Stimulated activated CD8-positive, alpha-beta memory T cell treated with anti-CD3 and anti-CD28 coated beads, Interleukin-2, amount 100 ng/mL, for 48 hours (primary cell): ENCODE measurements at regions not wholly inside any gene's neighbourhood (a gene's known extent, or its start where the extent isn't known, plus 50 kb on each side); places are given as distances from the start of the nearest gene placed in this dataset.
"Not testable (repeated sequence)": the region's sequence is repeated elsewhere in the genome, so short reads cannot be mapped to it uniquely, and the experiment has no call there.

Experiments
- DNase-seq, 2 donors: peaks; one replicate each; pipeline ENCODE4 v3.0.0-alpha.2; 2020; ENCODE audit warnings: low read depth in 2 of 2

- no peak for DNase-seq
Observed at GRCh38 chr4:111267786-111268185, 644.9 kb upstream of the PITX2 start.

DNA sequence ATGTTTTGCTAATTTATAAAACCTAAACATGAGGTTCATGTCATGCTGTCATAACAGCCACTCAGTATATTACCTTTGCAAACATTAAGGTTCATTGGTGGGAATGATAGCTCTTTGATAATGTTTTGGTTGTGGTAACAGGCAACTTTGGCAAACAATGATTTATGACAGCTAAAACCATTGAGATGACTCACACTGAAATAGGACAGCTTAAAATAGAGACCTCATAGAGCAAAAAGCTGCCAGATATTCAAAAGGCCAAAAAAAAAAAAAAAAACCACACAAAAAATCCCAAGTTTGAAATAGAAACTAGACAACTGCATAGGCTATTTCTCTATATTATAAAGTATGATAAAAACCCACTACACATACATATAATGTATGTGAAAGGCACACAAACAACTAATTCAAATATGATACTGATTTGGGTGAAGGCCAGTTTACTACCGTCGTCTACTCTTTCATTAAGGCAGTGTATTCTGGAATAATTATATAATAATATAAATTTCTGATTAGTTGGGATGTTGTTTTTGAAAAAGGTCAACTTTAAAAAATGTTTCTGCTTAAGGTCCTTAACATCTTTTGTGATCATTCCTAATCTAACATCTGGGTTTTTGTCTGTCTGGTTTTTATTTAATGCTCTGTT is 646.0 kb upstream of the PITX2 start:
- no peak for DNase-seq

GRCh38 chr4:111269439-111269838 is 646.6 kb upstream of the PITX2 start:
- DNase-seq = no peak

- no peak for DNase-seq
Observed at GRCh38 chr4:111274060-111274459, 651.2 kb upstream of the PITX2 start.

GRCh38 chr4:111274486-111274885 is 651.6 kb upstream of the PITX2 start:
- DNase-seq = no peak

- no peak for DNase-seq
Observed at GRCh38 chr4:111281219-111281618, 658.3 kb upstream of the PITX2 start.

DNA sequence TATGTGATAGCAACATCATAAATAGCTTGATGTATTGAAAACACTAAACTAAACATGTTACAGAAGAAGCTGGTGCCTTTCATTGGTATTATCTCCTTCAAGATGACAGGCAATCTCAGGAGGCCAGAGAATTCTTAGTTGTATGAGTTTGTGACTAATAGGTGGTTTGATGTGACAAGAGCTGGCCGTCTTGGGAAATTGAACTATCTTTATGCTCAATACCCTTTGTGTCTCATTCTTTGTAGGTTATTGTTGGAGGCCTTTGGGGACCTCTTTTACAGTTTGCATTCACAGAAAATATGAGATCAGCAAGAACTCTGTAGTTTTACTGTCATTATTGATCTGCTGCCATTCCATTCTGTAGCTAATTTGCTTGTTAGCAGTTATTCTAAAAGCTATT is 659.2 kb upstream of the PITX2 start:
- DNase-seq = no peak

- peak; percentile 14 to 30 for DNase-seq
Observed at GRCh38 chr4:111283066-111283677, 660.3 kb upstream of the PITX2 start.

DNA sequence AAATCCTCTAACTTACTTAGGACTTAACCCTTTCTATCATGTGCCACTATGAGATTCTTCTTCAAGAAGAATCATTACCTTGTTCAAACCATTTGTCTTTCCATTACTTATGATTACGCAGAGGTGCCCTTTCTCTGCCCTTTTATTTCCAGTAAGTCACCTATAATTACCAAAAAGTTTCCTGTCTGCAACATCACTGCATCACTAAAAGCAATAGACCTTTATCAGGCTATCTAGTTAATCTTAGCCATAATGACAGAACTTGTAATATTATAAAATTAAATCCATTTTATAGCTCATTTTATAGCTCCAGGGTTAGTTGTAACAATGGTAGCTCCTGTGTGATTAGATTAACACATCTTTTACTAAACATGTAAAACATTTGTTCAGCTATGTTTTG is 673.6 kb upstream of the PITX2 start:
- no peak for DNase-seq

- no peak for DNase-seq
Observed at GRCh38 chr4:111303806-111304205, 680.9 kb upstream of the PITX2 start.

- DNase-seq = no peak
Observed at GRCh38 chr4:111323496-111323895, 700.6 kb upstream of the PITX2 start.

DNA sequence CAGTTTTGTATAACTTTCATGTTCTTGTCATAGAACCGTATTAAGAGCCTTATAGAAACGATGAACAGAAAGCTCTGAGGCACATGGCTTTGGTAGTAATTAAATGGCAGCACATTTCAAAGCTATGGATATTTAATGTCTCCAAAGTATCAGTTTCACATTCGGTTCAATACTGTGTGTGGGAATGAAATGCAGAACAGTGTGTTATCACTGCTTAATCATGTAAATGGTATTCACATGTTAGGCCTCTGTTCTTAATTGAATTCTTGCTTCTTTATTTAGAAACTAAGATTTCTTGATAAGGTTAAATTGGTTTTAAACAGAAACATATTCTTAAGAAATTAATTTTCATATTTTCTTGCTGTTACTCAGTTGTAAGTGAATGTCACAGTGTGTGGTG is 701.0 kb upstream of the PITX2 start:
- no peak for DNase-seq

- DNase-seq = no peak
Observed at GRCh38 chr4:111326450-111326849, 703.6 kb upstream of the PITX2 start.

- no peak for DNase-seq
Observed at GRCh38 chr4:111330786-111331185, 707.9 kb upstream of the PITX2 start.

DNA sequence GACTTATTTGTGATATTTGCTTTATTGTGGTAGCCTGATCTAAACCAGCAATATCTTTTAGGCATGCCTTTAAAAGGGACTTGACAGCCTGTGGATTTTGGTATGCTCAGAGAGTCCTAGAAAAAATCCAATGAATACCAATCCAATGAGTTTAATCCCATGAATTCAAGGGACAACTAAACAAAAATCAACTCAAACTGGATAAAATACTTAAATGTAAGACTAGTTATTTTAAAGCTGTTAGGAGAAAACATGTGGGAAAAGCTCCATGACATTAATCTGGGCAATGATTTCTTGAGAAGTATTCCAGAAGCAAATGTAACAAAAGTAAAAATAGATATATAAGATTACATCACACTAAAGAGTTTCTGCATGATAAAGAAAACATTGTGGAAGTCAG is 711.5 kb upstream of the PITX2 start:
- DNase-seq = no peak

DNA sequence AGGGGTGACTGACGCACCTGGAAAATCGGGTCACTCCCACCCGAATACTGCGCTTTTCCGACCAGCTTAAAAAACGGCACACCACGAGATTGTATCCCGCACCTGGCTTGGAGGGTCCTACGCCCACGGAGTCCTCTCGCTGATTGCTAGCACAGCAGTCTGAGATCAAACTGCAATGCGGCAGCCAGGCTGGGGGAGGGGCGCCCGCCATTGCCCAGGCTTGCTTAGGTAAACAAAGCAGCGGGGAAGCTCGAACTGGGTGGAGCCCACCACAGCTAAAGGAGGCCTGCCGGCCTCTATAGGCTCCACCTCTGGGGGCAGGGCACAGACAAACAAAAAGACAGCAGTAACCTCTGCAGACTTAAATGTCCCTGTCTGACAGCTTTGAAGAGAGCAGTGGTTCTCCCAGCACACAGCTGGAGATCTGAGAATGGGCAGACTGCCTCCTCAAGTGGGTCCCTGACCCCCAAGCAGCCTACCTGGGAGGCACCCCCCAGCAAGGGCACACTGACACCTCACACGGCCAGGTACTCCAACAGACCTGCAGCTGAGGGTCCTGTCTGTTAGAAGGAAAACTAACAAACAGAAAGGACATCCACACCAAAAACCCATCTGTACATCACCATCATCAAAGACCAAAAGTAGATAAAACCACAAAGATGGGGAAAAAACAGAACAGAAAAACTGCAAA is 714.5 kb upstream of the PITX2 start:
- not testable (repeated sequence) for DNase-seq

GRCh38 chr4:111359602-111360001 is 736.7 kb upstream of the PITX2 start:
- no peak for DNase-seq

DNA sequence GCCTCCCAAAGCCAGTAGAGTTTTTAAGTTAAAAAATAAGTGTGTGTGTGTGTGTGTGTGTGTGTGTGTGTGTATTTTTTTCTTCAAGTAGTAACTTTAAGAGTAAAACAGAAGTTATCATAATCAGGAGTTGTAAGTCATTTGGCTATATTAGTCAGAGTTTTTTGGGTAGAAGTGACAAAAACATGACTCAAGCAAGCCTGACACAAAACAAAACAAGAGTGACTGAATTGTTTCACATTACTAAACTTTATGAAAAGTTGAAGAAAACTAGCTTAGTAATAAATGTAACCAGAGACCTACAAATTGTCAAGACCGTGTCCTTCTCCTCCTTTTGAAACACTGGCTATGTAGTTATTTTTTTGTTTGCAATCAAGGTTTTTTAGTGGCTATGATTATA is 738.0 kb upstream of the PITX2 start:
- DNase-seq = no peak

DNA sequence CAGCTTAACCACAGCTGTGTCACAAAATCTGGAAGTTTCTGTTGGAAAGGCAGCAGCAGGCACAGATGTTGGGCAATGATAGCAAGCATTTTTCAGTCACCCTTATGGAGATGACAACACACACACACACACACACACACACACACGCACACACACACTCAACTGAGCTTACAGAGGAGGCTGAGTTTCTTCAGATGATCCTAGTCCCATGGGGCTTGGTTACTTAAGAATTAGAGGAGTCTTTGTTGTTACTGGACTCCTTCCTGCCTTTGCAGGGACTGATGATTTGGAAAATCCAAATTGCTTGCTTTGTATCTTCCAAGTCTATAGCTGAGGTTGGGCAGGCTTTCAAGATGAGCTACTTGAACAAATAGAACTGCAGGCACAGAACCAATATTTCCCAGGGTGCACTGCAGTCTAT is 740.1 kb upstream of the PITX2 start:
- no peak for DNase-seq

GRCh38 chr4:111377880-111378279 is 755.0 kb upstream of the PITX2 start:
- not testable (repeated sequence) for DNase-seq

DNA sequence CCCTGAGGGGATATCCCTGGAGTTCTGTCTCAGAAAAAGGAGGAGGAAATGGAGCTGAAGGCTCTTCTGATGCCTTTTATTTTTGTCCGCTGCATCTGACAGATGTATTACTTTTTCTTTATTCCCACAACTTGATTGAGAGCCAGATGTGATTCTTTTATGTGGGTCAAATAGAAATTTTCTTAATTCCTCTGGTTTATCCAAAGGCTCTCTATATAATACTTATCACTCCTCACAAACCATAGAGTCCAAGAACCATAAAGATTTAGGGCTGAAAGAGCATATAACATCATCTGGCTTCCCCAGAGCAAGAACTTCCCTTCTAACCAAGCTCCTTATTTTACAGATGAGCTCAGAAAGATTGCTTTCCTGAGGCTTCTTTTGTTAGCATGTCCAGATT is 756.7 kb upstream of the FAM241A start:
- DNase-seq = no peak

DNA sequence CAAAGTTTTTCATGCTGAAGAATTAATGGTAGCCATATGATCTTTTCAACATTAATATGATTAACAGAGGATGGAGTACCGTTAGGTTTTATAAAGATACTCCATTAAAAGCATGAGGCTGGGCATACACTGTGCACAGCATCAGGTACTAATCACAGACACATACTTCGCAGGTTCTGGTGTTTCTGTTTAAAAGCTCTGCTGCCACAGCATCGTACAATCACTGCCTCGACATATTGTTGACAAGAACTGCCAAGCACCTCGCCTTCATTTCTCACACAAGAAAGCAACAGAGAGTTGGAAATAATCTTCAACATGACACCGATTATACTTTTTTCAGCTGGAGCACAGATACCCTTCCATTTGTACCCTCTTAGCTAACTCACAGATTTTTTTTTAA is 753.4 kb upstream of the FAM241A start:
- no peak for DNase-seq

DNA sequence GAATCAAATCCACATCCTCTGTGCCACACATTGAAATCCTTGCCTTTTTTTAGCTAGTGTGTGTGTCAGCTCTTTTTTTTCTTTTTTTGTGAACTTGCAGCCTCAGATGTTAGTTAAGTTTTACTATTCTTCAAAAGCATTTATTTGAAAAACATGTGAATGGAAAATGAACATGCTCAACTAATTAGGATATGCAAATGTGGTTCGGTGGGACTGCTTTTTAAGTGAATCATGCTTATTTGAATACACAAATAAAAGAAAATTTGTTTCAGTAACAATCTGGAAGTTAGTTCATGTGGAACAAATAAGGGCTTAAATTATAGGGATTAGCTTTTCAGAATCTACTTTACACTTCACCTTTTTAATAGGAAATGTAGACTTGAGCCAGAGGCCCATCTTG is 751.5 kb upstream of the FAM241A start:
- DNase-seq = no peak
